ENCODE measurements at regions not wholly inside any gene's neighbourhood (a gene's known extent, or its start where the extent isn't known, plus 50 kb on each side); places are given as distances from the start of the nearest gene placed in this dataset.
A peak's percentile ranks its signal among the peaks of the same experiment; 100 is the strongest.
"Not testable (repeated sequence)": the region's sequence is repeated elsewhere in the genome, so short reads cannot be mapped to it uniquely, and the experiment has no call there.

GRCh38 chr1:201639826-201640225, 100.9 kb downstream of the NAV1 start:
- DNase-seq = no peak

- no peak for DNase-seq
Measured at GRCh38 chr1:201640624-201641023, 101.7 kb downstream of the NAV1 start.

- no peak for DNase-seq
Measured at GRCh38 chr1:201641524-201642253, 102.8 kb downstream of the NAV1 start.

- DNase-seq = no peak
Measured at GRCh38 chr1:201643835-201644104, 104.8 kb downstream of the NAV1 start.

- DNase-seq = no peak
Measured at GRCh38 chr1:201644197-201644596, 105.3 kb downstream of the NAV1 start.

- not testable (repeated sequence) for DNase-seq
Measured at GRCh38 chr1:201645000-201645399, 106.1 kb downstream of the NAV1 start.

- no peak for DNase-seq
Measured at GRCh38 chr1:201645956-201646355, 107.0 kb downstream of the NAV1 start.

- DNase-seq = no peak
Measured at GRCh38 chr1:201646411-201647022, 107.6 kb downstream of the NAV1 start.

- DNase-seq = no peak
Measured at GRCh38 chr1:201647094-201647493, 108.2 kb downstream of the NAV1 start.

- no peak for DNase-seq
Measured at GRCh38 chr1:201647722-201648065, 108.8 kb downstream of the NAV1 start.

- DNase-seq = peak; percentile 86
Measured at GRCh38 chr1:201648066-201648906, 109.4 kb downstream of the NAV1 start.

GRCh38 chr1:201648907-201649721, 110.2 kb downstream of the NAV1 start:
- DNase-seq = peak; percentile 14

GRCh38 chr1:201649761-201650622, 111.1 kb downstream of the NAV1 start:
- peak; percentile 47 for DNase-seq

GRCh38 chr1:201650623-201650933, 111.7 kb downstream of the NAV1 start:
- DNase-seq = no peak

GRCh38 chr1:201652181-201652580, 113.3 kb downstream of the NAV1 start:
- DNase-seq = no peak

- no peak for DNase-seq
Measured at GRCh38 chr1:201653233-201653632, 114.3 kb downstream of the NAV1 start.

GRCh38 chr1:201653883-201654282, 115.0 kb downstream of the NAV1 start:
- no peak for DNase-seq

GRCh38 chr1:201655243-201655642, 116.3 kb downstream of the NAV1 start:
- DNase-seq = no peak

GRCh38 chr1:201655910-201656309, 117.0 kb downstream of the NAV1 start:
- no peak for DNase-seq

- no peak for DNase-seq
Measured at GRCh38 chr1:201656311-201657032, 117.5 kb downstream of the NAV1 start.

- DNase-seq = no peak
Measured at GRCh38 chr1:201659572-201659971, 120.6 kb downstream of the NAV1 start.
